HepG2 (cell line): ENCODE measurements at regions not wholly inside any gene's neighbourhood (a gene's known extent, or its start where the extent isn't known, plus 50 kb on each side); places are given as distances from the start of the nearest gene placed in this dataset.

Source experiments
- EZH2 ChIP-seq: conservative IDR thresholded peaks from 2 replicates; pipeline ENCODE4 v1.6.1; 2012; ENCODE audit warnings: mild to moderate bottlenecking, low read depth, low read length, moderate library complexity
- MTA3 ChIP-seq: sonication (generic); formaldehyde crosslinking; IDR thresholded peaks from 2 replicates; pipeline ENCODE4 v1.4.0; 2020; ENCODE audit warnings: missing genetic modification reagents
- NFYB ChIP-seq: sonication (generic); formaldehyde crosslinking; IDR thresholded peaks from 2 replicates; pipeline ENCODE4 v1.4.0; 2020; ENCODE audit warnings: missing genetic modification reagents
- ZBTB1 ChIP-seq: sonication (generic); formaldehyde crosslinking; IDR thresholded peaks from 2 replicates; pipeline ENCODE4 v1.4.0; 2020; ENCODE audit warnings: missing genetic modification reagents, borderline replicate concordance
- ZNF24 ChIP-seq: fragments of 450-650 bp; IDR thresholded peaks from 2 replicates; pipeline ENCODE4 v1.6.1; 2017; ENCODE audit warnings: antibody characterized with exemption, mild to moderate bottlenecking
- ZNF3 ChIP-seq: IDR thresholded peaks from 2 replicates; pipeline ENCODE4 v1.7.0; 2017; ENCODE audit warnings: inconsistent platforms
- TF ChIP-seq, protein P1 (sequence below): IDR thresholded peaks from 2 replicates; pipeline ENCODE4 v1.6.1; 2016
- TF ChIP-seq, protein P2 (sequence below): sonication (generic); formaldehyde crosslinking; conservative IDR thresholded peaks from 2 replicates; pipeline ENCODE4 v1.4.0; 2020; ENCODE audit warnings: mild to moderate bottlenecking, missing genetic modification reagents, moderate library complexity
- TF ChIP-seq, protein P3 (sequence below): sonication (generic); formaldehyde crosslinking; IDR thresholded peaks from 2 replicates; pipeline ENCODE4 v1.5.0; 2020; ENCODE audit warnings: mild to moderate bottlenecking, missing genetic modification reagents, moderate library complexity
- TF ChIP-seq, protein P4 (sequence below), 2 experiments: IDR thresholded peaks; 2 replicates each; pipeline ENCODE4 v1.6.1; 2011 to 2012; ENCODE audit warnings: low read length in 2 of 2, borderline replicate concordance in 1 of 2, low read depth in 1 of 2, mild to moderate bottlenecking in 1 of 2, moderate library complexity in 1 of 2

DNA sequence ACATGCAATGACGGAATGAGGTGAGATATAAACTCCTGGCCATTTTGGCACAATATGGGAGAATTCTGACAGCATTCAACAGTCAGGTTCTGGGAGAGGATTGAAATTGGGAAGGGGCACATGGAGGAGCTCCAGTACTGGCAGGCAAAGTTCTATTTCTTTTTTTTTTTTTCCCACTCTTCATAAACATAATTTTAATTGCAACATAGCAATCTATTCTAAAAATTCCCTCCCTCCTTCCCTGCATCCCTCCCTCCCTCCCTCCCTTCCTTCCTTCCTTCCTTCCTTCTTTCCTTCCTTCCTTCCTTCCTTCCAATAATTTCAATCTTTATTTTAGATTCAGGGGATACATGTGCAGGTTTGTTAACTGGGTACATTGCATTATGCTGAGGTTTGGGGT, 93.2 kb downstream of the PTCSC3 start:
- TF ChIP-seq, protein P1, sequence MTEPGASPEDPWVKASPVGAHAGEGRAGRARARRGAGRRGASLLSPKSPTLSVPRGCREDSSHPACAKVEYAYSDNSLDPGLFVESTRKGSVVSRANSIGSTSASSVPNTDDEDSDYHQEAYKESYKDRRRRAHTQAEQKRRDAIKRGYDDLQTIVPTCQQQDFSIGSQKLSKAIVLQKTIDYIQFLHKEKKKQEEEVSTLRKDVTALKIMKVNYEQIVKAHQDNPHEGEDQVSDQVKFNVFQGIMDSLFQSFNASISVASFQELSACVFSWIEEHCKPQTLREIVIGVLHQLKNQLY (CRISPR knock-in tag), result no peak
- TF ChIP-seq MTA3 (no peak), ZBTB1 (no peak), NFYB (no peak), ZNF3 (CRISPR knock-in tag) (no peak), EZH2 (no peak), ZNF24 (no peak)
- TF ChIP-seq, protein P2, sequence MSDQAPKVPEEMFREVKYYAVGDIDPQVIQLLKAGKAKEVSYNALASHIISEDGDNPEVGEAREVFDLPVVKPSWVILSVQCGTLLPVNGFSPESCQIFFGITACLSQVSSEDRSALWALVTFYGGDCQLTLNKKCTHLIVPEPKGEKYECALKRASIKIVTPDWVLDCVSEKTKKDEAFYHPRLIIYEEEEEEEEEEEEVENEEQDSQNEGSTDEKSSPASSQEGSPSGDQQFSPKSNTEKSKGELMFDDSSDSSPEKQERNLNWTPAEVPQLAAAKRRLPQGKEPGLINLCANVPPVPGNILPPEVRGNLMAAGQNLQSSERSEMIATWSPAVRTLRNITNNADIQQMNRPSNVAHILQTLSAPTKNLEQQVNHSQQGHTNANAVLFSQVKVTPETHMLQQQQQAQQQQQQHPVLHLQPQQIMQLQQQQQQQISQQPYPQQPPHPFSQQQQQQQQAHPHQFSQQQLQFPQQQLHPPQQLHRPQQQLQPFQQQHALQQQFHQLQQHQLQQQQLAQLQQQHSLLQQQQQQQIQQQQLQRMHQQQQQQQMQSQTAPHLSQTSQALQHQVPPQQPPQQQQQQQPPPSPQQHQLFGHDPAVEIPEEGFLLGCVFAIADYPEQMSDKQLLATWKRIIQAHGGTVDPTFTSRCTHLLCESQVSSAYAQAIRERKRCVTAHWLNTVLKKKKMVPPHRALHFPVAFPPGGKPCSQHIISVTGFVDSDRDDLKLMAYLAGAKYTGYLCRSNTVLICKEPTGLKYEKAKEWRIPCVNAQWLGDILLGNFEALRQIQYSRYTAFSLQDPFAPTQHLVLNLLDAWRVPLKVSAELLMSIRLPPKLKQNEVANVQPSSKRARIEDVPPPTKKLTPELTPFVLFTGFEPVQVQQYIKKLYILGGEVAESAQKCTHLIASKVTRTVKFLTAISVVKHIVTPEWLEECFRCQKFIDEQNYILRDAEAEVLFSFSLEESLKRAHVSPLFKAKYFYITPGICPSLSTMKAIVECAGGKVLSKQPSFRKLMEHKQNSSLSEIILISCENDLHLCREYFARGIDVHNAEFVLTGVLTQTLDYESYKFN (CRISPR knock-in tag), result no peak
- TF ChIP-seq, protein P3, sequence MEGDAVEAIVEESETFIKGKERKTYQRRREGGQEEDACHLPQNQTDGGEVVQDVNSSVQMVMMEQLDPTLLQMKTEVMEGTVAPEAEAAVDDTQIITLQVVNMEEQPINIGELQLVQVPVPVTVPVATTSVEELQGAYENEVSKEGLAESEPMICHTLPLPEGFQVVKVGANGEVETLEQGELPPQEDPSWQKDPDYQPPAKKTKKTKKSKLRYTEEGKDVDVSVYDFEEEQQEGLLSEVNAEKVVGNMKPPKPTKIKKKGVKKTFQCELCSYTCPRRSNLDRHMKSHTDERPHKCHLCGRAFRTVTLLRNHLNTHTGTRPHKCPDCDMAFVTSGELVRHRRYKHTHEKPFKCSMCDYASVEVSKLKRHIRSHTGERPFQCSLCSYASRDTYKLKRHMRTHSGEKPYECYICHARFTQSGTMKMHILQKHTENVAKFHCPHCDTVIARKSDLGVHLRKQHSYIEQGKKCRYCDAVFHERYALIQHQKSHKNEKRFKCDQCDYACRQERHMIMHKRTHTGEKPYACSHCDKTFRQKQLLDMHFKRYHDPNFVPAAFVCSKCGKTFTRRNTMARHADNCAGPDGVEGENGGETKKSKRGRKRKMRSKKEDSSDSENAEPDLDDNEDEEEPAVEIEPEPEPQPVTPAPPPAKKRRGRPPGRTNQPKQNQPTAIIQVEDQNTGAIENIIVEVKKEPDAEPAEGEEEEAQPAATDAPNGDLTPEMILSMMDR (CRISPR knock-in tag), result no peak
- TF ChIP-seq, protein P4, sequence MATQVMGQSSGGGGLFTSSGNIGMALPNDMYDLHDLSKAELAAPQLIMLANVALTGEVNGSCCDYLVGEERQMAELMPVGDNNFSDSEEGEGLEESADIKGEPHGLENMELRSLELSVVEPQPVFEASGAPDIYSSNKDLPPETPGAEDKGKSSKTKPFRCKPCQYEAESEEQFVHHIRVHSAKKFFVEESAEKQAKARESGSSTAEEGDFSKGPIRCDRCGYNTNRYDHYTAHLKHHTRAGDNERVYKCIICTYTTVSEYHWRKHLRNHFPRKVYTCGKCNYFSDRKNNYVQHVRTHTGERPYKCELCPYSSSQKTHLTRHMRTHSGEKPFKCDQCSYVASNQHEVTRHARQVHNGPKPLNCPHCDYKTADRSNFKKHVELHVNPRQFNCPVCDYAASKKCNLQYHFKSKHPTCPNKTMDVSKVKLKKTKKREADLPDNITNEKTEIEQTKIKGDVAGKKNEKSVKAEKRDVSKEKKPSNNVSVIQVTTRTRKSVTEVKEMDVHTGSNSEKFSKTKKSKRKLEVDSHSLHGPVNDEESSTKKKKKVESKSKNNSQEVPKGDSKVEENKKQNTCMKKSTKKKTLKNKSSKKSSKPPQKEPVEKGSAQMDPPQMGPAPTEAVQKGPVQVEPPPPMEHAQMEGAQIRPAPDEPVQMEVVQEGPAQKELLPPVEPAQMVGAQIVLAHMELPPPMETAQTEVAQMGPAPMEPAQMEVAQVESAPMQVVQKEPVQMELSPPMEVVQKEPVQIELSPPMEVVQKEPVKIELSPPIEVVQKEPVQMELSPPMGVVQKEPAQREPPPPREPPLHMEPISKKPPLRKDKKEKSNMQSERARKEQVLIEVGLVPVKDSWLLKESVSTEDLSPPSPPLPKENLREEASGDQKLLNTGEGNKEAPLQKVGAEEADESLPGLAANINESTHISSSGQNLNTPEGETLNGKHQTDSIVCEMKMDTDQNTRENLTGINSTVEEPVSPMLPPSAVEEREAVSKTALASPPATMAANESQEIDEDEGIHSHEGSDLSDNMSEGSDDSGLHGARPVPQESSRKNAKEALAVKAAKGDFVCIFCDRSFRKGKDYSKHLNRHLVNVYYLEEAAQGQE (IDR thresholded peaks at IDR 0.05; ENCODE audit: borderline replicate concordance in 1 of 2, low read depth in 1 of 2, low read length in 2 of 2), result no peak
